ENCODE measurements at regions not wholly inside any gene's neighbourhood (a gene's known extent, or its start where the extent isn't known, plus 50 kb on each side); places are given as distances from the start of the nearest gene placed in this dataset.
"Not testable (repeated sequence)": the region's sequence is repeated elsewhere in the genome, so short reads cannot be mapped to it uniquely, and the experiment has no call there.

- BruUV-seq (replicated peaks) = no TSS peak
- ChIA-PET POLR2A (interaction anchor here (1.2 to 1.3 kb wide), 2 partner anchors 14 kb away, joined by 3 to 5 read pairs; no protein-coding TSS in a partner anchor), CTCF (ENCODE audit: unreplicated experiment) (no interaction called here)
- no peaks in the 10 kb centered on the region for H3K9me3 ChIP-seq (ENCODE audit: low read length)
- no peak overlapping the region for H3K4me3 ChIP-seq (ENCODE audit: low read depth, low read length, poor library complexity, severe bottlenecking)
- no peaks in the 10 kb centered on the region for H4K20me1 ChIP-seq (ENCODE audit: insufficient read depth, low read length)
- H3K79me2 ChIP-seq (ENCODE audit: insufficient read depth, low read depth, low read length) = no peaks in the 10 kb centered on the region
- no peak overlapping the region for H2AFZ ChIP-seq (ENCODE audit: low read length)
- DNase-seq (ENCODE audit: low spot score) = no peak
- TF ChIP-seq, protein P1, sequence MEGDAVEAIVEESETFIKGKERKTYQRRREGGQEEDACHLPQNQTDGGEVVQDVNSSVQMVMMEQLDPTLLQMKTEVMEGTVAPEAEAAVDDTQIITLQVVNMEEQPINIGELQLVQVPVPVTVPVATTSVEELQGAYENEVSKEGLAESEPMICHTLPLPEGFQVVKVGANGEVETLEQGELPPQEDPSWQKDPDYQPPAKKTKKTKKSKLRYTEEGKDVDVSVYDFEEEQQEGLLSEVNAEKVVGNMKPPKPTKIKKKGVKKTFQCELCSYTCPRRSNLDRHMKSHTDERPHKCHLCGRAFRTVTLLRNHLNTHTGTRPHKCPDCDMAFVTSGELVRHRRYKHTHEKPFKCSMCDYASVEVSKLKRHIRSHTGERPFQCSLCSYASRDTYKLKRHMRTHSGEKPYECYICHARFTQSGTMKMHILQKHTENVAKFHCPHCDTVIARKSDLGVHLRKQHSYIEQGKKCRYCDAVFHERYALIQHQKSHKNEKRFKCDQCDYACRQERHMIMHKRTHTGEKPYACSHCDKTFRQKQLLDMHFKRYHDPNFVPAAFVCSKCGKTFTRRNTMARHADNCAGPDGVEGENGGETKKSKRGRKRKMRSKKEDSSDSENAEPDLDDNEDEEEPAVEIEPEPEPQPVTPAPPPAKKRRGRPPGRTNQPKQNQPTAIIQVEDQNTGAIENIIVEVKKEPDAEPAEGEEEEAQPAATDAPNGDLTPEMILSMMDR (conservative IDR thresholded peaks at IDR 0.05; ENCODE audit: low read length) = no peak
- TF ChIP-seq EZH2phosphoT487 (IDR thresholded peaks at IDR 0.05; ENCODE audit: borderline replicate concordance, low read depth, low read length) = no peak
- H3K9me2 ChIP-seq (ENCODE audit: insufficient read depth, low read length) = no peaks in the 10 kb centered on the region
- H3K4me1 ChIP-seq (ENCODE audit: insufficient read depth, low read length, poor library complexity, severe bottlenecking) = peaks cover 5% of the 10 kb centered on the region
- no peaks in the 10 kb centered on the region for H3K36me3 ChIP-seq (ENCODE audit: insufficient read depth, low read length)
- H3K4me2 ChIP-seq (ENCODE audit: low read length) = no peak overlapping the region
- intact Hi-C loops (cut with micrococcal nuclease; ENCODE audit: unreplicated experiment) = no loop called here
- no peak overlapping the region for H3K27ac ChIP-seq (ENCODE audit: low read depth, low read length, poor library complexity, severe bottlenecking)
These were observed 329.4 kb downstream of the NAF1 start for GRCh38 chr4:162837241-162837640.

- Histone ChIP-seq H4K20me1 (ENCODE audit: insufficient read depth, low read length) (no peaks in the 10 kb centered on the region), H3K36me3 (ENCODE audit: insufficient read depth, low read length) (no peaks in the 10 kb centered on the region), H3K4me2 (ENCODE audit: low read length) (no peak overlapping the region), H2AFZ (ENCODE audit: low read length) (no peak overlapping the region), H3K9me2 (ENCODE audit: insufficient read depth, low read length) (no peaks in the 10 kb centered on the region), H3K79me2 (ENCODE audit: insufficient read depth, low read depth, low read length) (no peaks in the 10 kb centered on the region), H3K9me3 (ENCODE audit: low read length) (no peaks in the 10 kb centered on the region), H3K4me3 (ENCODE audit: low read depth, low read length, poor library complexity, severe bottlenecking) (no peak overlapping the region), H3K4me1 (ENCODE audit: insufficient read depth, low read length, poor library complexity, severe bottlenecking) (peaks cover under 1% of the 10 kb centered on the region), H3K27ac (ENCODE audit: low read depth, low read length, poor library complexity, severe bottlenecking) (no peak overlapping the region)
- no peak for DNase-seq (ENCODE audit: low spot score)
- CTCF ChIA-PET (ENCODE audit: unreplicated experiment) = no interaction called here
- intact Hi-C loops (cut with micrococcal nuclease; ENCODE audit: unreplicated experiment) = no loop called here
- TF ChIP-seq, protein P1 (conservative IDR thresholded peaks at IDR 0.05; ENCODE audit: low read length) = no peak
- no peak for TF ChIP-seq EZH2phosphoT487 (IDR thresholded peaks at IDR 0.05; ENCODE audit: borderline replicate concordance, low read depth, low read length)
- BruUV-seq (replicated peaks) = no TSS peak
- POLR2A ChIA-PET = interaction anchor here (0.6 to 1.3 kb wide), 3 partner anchors 14 to 15 kb away, joined by 3 to 5 read pairs (median 3); no protein-coding TSS in a partner anchor
These were observed 329.9 kb downstream of the NAF1 start for GRCh38 chr4:162836773-162837172.

GRCh38 chr4:162836258-162836657 lies 330.4 kb downstream of the NAF1 start:
- H3K4me1 ChIP-seq (ENCODE audit: insufficient read depth, low read length, poor library complexity, severe bottlenecking); H3K9me3 ChIP-seq (ENCODE audit: low read length); H3K4me3 ChIP-seq (ENCODE audit: low read depth, low read length, poor library complexity, severe bottlenecking); H3K4me2 ChIP-seq (ENCODE audit: low read length); CTCF ChIA-PET (ENCODE audit: unreplicated experiment); H3K27ac ChIP-seq (ENCODE audit: low read depth, low read length, poor library complexity, severe bottlenecking); DNase-seq (ENCODE audit: low spot score); H3K79me2 ChIP-seq (ENCODE audit: insufficient read depth, low read depth, low read length); H3K9me2 ChIP-seq (ENCODE audit: insufficient read depth, low read length); BruUV-seq (replicated peaks); intact Hi-C loops (cut with micrococcal nuclease; ENCODE audit: unreplicated experiment); H2AFZ ChIP-seq (ENCODE audit: low read length); H4K20me1 ChIP-seq (ENCODE audit: insufficient read depth, low read length); H3K36me3 ChIP-seq (ENCODE audit: insufficient read depth, low read length): not testable (repeated sequence)
- POLR2A ChIA-PET = interaction anchor here (0.6 to 1.3 kb wide), 4 partner anchors 12 to 15 kb away, joined by 3 to 5 read pairs (median 3); no protein-coding TSS in a partner anchor
